HG02885 (cell line): ENCODE measurements at regions not wholly inside any gene's neighbourhood (a gene's known extent, or its start where the extent isn't known, plus 50 kb on each side); places are given as distances from the start of the nearest gene placed in this dataset.
"Not testable (repeated sequence)": the region's sequence is repeated elsewhere in the genome, so short reads cannot be mapped to it uniquely, and the experiment has no call there.

Experiments used
- ATAC-seq: cut with Tn5 transposase; IDR thresholded peaks from one replicate; pipeline ENCODE4 v1.9.1; 2021; ENCODE audit warnings: mild to moderate bottlenecking; ENCODE audit not compliant: unreplicated experiment, poor library complexity

GRCh38 chrX:117843749-117844148, 272.9 kb downstream of the KLHL13 start:
- ATAC-seq: no peak

- peak; percentile 72 for ATAC-seq
Measured at GRCh38 chrX:117840645-117841044, 276.0 kb downstream of the KLHL13 start.

GRCh38 chrX:117839544-117839943, 277.1 kb downstream of the KLHL13 start:
- peak; percentile 41 for ATAC-seq

GRCh38 chrX:117838581-117839331, 277.9 kb downstream of the KLHL13 start:
- ATAC-seq: no peak

- no peak for ATAC-seq
Measured at GRCh38 chrX:117835034-117835433, 281.6 kb downstream of the KLHL13 start.

- ATAC-seq: no peak
Measured at GRCh38 chrX:117834076-117834475, 282.5 kb downstream of the KLHL13 start.

- not testable (repeated sequence) for ATAC-seq
Measured at GRCh38 chrX:117821472-117821871, 295.1 kb downstream of the KLHL13 start.

- ATAC-seq: no peak
Measured at GRCh38 chrX:117808426-117808825, 308.2 kb downstream of the KLHL13 start.

- no peak for ATAC-seq
Measured at GRCh38 chrX:117803463-117803862, 313.1 kb downstream of the KLHL13 start.

GRCh38 chrX:117788339-117788738, 328.3 kb downstream of the KLHL13 start:
- ATAC-seq: no peak

- ATAC-seq: no peak
Measured at GRCh38 chrX:117771384-117771783, 345.2 kb downstream of the KLHL13 start.

GRCh38 chrX:117768861-117769604, 347.6 kb downstream of the KLHL13 start:
- ATAC-seq: no peak

- no peak for ATAC-seq
Measured at GRCh38 chrX:117765211-117765610, 351.4 kb downstream of the KLHL13 start.

- peak; percentile 98 for ATAC-seq
Measured at GRCh38 chrX:117752745-117753144, 363.9 kb downstream of the KLHL13 start.

- no peak for ATAC-seq
Measured at GRCh38 chrX:117751155-117751554, 365.5 kb downstream of the KLHL13 start.

- ATAC-seq: no peak
Measured at GRCh38 chrX:117744958-117745357, 371.7 kb downstream of the KLHL13 start.

- ATAC-seq: peak; percentile 62
Measured at GRCh38 chrX:117743469-117744251, 372.9 kb downstream of the KLHL13 start.

- no peak for ATAC-seq
Measured at GRCh38 chrX:117713411-117713810, 403.2 kb downstream of the KLHL13 start.

GRCh38 chrX:117711782-117712181, 404.8 kb downstream of the KLHL13 start:
- ATAC-seq: no peak

GRCh38 chrX:117707948-117708743, 408.5 kb downstream of the KLHL13 start:
- ATAC-seq: no peak
